ENCODE measurements at regions not wholly inside any gene's neighbourhood (a gene's known extent, or its start where the extent isn't known, plus 50 kb on each side); places are given as distances from the start of the nearest gene placed in this dataset.

- in situ Hi-C loops (cut with MboI; ENCODE audit: low sequenced_read_pairs) (no loop called here), intact Hi-C loops (cut with micrococcal nuclease) (no loop called here), dilution Hi-C loops (cut with HindIII; ENCODE audit: low sequenced_read_pairs, unreplicated experiment) (no loop called here)
- DNase-seq (no peak), ATAC-seq (ENCODE audit: low read depth) (no peak)
- Histone ChIP-seq H4K91ac (ENCODE audit: insufficient read depth, low read depth, low read length) (no peak overlapping the region), H2AFZ (replicated peaks; ENCODE audit: low read length, poor library complexity) (no peak overlapping the region), H3K27me3 (ENCODE audit: control insufficient read depth, insufficient read depth, low read length) (no peaks in the 10 kb centered on the region), H2BK120ac (ENCODE audit: low read depth, low read length) (no peak overlapping the region), H3K9ac (ENCODE audit: low read depth, low read length) (no peak overlapping the region), H3K9me1 (ENCODE audit: insufficient read depth, low read length) (no peaks in the 10 kb centered on the region), H4K8ac (ENCODE audit: low read depth in 2 of 2, low read length in 2 of 2) (no peak overlapping the region), H3K4me3 (ENCODE audit: insufficient read depth, low read depth, low read length) (no peak overlapping the region), H3K9me3 (ENCODE audit: control insufficient read depth, insufficient read depth, low read length) (no peaks in the 10 kb centered on the region), H4K20me1 (ENCODE audit: insufficient read depth, low read length) (no peaks in the 10 kb centered on the region), H3K18ac (ENCODE audit: low read depth, low read length) (no peak overlapping the region), H3K4me2 (ENCODE audit: low read depth, low read length) (no peak overlapping the region), H2BK5ac (ENCODE audit: low read depth, low read length, poor library complexity, severe bottlenecking) (no peak overlapping the region), H3K79me1 (ENCODE audit: low read depth in 1 of 2, low read length in 2 of 2) (no peaks in the 10 kb centered on the region), H2BK15ac (ENCODE audit: low read depth, low read length) (no peak overlapping the region), H3K4me1 (ENCODE audit: control insufficient read depth, insufficient read depth, low read length) (no peaks in the 10 kb centered on the region), H4K5ac (ENCODE audit: low read depth, low read length) (no peak overlapping the region), H2BK20ac (ENCODE audit: low read depth, low read length) (no peak overlapping the region), H3K4ac (ENCODE audit: low read depth, low read length) (no peak overlapping the region), H2AK5ac (ENCODE audit: low read depth, low read length) (no peak overlapping the region), H3K14ac (replicated peaks; ENCODE audit: low read depth, low read length) (no peak overlapping the region), H3K36me3 (ENCODE audit: control insufficient read depth, insufficient read depth, low read length) (no peaks in the 10 kb centered on the region), H3K27ac (ENCODE audit: insufficient read depth, low read length) (no peak overlapping the region), H3K56ac (ENCODE audit: extremely low read depth, insufficient read depth, low read length) (no peak overlapping the region), H2AK9ac (replicated peaks; ENCODE audit: low read depth, low read length, poor library complexity) (no peak overlapping the region), H3K23ac (ENCODE audit: low read depth, low read length) (no peak overlapping the region)
- ChIA-PET POLR2A (ENCODE audit: unreplicated experiment) (no interaction called here), CTCF (no interaction called here)
- WGBS, 2 experiments (ENCODE audit: extremely low coverage in 2 of 2, insufficient read length in 1 of 2) = no CpG with 5 or more reads among the region's 1 CpG
- TF ChIP-seq MXI1 (IDR thresholded peaks at IDR 0.05; ENCODE audit: borderline replicate concordance, low read depth, low read length) (no peak), CEBPB (IDR thresholded peaks at IDR 0.05; ENCODE audit: low read depth, low read length) (no peak), FOS (IDR thresholded peaks at IDR 0.05; ENCODE audit: low read depth, low read length) (no peak), ELK1 (IDR thresholded peaks at IDR 0.05; ENCODE audit: borderline replicate concordance, low read depth, low read length) (no peak), BHLHE40 (IDR thresholded peaks at IDR 0.05; ENCODE audit: low read depth, low read length) (no peak), RFX5 (IDR thresholded peaks at IDR 0.05; ENCODE audit: low read depth, low read length) (no peak), MAFK (IDR thresholded peaks at IDR 0.05; ENCODE audit: low read depth, low read length) (no peak), SMC3 (IDR thresholded peaks at IDR 0.05; ENCODE audit: low read depth, low read length) (no peak), MAZ (IDR thresholded peaks at IDR 0.05; ENCODE audit: borderline replicate concordance, low read depth, low read length) (no peak), POLR2A (IDR thresholded peaks at IDR 0.05; ENCODE audit: low read depth, low read length) (no peak), NFE2L2 (IDR thresholded peaks at IDR 0.05; ENCODE audit: low read depth, low read length) (no peak), RAD21 (IDR thresholded peaks at IDR 0.05; ENCODE audit: low read length) (no peak), RCOR1 (IDR thresholded peaks at IDR 0.05; ENCODE audit: insufficient replicate concordance, low read length) (no peak), CHD1 (IDR thresholded peaks at IDR 0.05; ENCODE audit: low read depth, low read length) (no peak)
- TF ChIP-seq, protein P1, sequence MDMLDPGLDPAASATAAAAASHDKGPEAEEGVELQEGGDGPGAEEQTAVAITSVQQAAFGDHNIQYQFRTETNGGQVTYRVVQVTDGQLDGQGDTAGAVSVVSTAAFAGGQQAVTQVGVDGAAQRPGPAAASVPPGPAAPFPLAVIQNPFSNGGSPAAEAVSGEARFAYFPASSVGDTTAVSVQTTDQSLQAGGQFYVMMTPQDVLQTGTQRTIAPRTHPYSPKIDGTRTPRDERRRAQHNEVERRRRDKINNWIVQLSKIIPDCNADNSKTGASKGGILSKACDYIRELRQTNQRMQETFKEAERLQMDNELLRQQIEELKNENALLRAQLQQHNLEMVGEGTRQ (IDR thresholded peaks at IDR 0.05; ENCODE audit: low read depth, low read length) = no peak
- TF ChIP-seq, protein P2, sequence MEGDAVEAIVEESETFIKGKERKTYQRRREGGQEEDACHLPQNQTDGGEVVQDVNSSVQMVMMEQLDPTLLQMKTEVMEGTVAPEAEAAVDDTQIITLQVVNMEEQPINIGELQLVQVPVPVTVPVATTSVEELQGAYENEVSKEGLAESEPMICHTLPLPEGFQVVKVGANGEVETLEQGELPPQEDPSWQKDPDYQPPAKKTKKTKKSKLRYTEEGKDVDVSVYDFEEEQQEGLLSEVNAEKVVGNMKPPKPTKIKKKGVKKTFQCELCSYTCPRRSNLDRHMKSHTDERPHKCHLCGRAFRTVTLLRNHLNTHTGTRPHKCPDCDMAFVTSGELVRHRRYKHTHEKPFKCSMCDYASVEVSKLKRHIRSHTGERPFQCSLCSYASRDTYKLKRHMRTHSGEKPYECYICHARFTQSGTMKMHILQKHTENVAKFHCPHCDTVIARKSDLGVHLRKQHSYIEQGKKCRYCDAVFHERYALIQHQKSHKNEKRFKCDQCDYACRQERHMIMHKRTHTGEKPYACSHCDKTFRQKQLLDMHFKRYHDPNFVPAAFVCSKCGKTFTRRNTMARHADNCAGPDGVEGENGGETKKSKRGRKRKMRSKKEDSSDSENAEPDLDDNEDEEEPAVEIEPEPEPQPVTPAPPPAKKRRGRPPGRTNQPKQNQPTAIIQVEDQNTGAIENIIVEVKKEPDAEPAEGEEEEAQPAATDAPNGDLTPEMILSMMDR (conservative IDR thresholded peaks at IDR 0.05; ENCODE audit: low read depth, low read length) = no peak
- BruUV-seq (replicated peaks) = no TSS peak
Measured at GRCh38 chr5:51958473-51958872, 575.2 kb downstream of the ISL1 start.

All from IMR-90 (cell line).